ENCODE measurements at regions not wholly inside any gene's neighbourhood (a gene's known extent, or its start where the extent isn't known, plus 50 kb on each side); places are given as distances from the start of the nearest gene placed in this dataset.

- no peak for DNase-seq (ENCODE audit: low read depth)
Measured at GRCh38 chr10:130745821-130746220, 565.7 kb downstream of the TCERG1L start.

GRCh38 chr10:130746311-130746710 is 565.2 kb downstream of the TCERG1L start:
- no peak for DNase-seq (ENCODE audit: low read depth)

GRCh38 chr10:130747356-130747755 is 564.2 kb downstream of the TCERG1L start:
- no peak for DNase-seq (ENCODE audit: low read depth)

GRCh38 chr10:130747946-130748345 is 563.6 kb downstream of the TCERG1L start:
- no peak for DNase-seq (ENCODE audit: low read depth)

GRCh38 chr10:130748409-130749057 is 563.0 kb downstream of the TCERG1L start:
- no peak for DNase-seq (ENCODE audit: low read depth)

DNA sequence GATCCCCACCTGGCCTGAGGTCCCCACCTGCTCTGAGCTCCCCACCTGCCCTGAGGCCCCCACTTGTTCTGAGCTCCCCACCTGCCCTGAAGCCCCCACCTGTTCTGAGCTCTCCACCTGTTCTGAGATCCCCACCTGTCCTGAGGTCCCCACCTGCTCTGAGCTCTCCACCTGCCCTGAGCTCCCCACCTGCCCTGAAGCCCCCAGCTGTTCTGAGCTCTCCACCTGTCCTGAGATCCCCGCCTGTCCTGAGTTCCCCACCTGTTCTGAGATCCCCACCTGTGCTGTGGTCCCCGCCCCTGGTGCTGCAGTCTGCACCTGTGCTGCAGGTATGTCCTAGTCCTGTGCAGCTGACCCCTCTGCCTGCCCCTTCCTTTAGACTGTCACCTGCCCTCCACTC is 561.6 kb downstream of the TCERG1L start:
- no peak for DNase-seq (ENCODE audit: low read depth)

DNA sequence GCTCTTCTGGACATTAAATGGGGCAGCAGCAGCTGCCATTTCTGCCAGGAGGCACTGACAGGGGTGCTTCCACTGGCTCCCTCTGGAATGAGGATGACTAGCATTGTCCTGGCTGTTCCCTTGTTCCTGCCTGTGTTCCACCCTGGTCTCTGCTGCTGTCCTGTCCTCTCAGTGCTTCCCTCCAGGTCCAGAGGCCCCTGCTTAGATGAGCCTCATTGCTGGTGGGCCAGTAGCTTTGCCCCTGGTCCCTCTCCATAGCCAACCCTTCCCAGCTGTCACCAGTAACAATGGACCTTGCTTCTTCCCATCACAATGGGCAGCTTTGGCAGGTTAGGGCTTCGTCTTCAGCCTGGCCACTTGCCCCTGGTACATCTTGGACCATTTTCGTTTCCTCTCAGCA is 561.1 kb downstream of the TCERG1L start:
- no peak for DNase-seq (ENCODE audit: low read depth)

- no peak for DNase-seq (ENCODE audit: low read depth)
Measured at GRCh38 chr10:130751106-130751840, 560.2 kb downstream of the TCERG1L start.

DNA sequence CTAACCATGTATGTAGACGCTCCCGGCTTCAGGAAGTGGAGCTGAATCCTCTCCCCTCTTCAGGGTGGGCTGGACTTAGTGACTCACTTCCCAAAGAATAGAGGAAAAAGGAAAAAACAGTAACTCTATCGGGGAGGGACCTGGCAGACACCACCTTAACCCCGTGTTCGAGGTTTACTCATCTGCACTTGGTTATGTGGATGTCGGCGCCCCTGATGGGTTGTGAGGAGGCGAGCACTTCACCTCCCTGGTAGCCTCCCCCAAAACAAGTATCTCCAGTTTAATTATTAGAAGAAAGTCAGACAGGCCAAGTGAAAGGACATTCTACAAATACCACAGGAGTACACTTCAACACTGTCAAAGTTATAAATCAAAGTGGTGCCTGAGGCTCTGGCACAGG is 559.7 kb downstream of the TCERG1L start:
- DNase-seq (ENCODE audit: low read depth): no peak

DNA sequence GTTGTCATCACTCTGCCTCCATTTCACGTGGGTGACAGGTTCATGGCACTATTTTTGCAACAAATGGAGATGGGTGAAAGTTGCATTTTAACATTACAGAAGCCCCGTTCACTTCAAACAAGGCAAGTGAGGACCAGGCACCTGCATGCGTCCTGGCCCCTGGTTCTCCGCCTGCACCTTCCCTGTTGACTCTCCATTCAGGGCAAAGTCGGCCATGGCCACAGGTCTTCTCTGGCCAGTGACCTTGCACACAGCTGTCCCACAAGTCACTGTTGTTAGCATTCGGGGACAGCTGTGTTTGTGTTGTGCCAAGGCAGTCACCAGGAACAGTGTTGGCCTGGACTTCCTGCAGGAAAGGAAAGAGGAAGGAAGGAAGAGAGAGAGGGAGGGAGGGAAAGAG is 554.9 kb downstream of the TCERG1L start:
- no peak for DNase-seq (ENCODE audit: low read depth)

DNA sequence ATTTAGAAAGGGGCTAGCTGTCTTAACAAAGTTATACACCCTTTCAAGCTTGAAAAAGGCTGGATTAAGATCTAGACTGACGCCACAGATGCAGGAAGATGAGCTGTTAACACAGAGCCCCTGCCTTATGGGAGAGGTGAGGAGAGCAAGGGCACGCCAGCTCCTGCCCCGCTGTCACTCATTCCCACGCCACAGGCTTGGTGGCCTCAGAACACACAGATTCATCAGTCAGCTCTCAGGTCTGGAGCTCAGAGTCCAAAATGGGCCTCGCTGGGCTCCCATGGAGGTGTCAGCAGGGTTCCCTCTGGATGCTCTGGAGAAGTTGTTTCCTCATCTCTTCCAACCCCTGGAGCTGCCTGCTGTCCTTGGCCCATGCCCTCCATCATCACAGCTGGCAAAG is 554.2 kb downstream of the TCERG1L start:
- no peak for DNase-seq (ENCODE audit: low read depth)

GRCh38 chr10:130757821-130758489 is 553.6 kb downstream of the TCERG1L start:
- DNase-seq (ENCODE audit: low read depth): no peak

GRCh38 chr10:130758529-130758928 is 553.0 kb downstream of the TCERG1L start:
- DNase-seq (ENCODE audit: low read depth): no peak

DNA sequence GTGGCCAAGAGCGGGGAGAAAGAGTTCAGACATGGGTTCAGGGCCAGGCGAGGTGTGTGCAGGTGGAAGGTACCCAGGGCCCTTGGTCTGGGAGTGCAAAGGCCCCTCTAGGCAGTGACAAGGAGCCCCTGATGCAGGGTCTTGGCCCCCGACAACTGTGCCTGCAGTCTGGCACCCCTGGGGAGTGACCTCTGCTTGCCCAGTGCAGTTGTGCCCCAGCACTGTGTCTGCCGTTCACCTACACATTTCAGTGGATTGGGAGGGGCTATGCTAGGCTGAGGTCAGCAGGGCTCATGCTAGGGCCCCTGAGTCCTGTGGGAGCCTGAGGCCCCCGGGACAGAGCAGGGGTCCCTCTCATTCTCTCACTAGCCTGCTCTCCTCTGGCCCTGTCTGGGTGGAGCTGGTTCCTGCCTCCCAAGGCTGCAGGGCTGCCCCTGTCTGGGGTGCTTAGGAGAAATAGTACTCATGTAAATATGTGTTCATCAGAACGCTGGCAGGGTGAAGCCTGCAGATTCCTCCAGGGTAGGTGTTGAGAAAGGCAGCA is 550.4 kb downstream of the TCERG1L start:
- DNase-seq (ENCODE audit: low read depth): no peak

GRCh38 chr10:130761788-130762301 is 549.7 kb downstream of the TCERG1L start:
- no peak for DNase-seq (ENCODE audit: low read depth)

GRCh38 chr10:130762491-130762890 is 549.0 kb downstream of the TCERG1L start:
- DNase-seq (ENCODE audit: low read depth): no peak

DNA sequence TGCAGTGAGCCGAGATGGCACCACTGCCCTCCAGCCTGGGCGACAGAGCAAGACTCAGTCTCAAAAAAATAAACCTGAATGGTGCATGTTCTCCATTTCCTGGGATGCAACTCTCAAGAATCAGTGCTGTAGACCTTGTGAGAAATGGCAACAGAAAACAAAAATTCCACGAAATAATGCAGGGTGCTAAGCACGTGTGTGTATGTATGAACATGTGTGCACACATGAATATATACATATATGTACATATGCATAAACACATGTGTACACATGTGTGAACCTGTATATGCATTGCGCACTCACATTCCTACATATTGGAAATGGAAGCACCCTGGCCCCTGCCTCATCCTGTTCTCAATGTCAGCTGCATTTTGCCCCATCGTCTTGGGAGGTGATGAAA is 548.5 kb downstream of the TCERG1L start:
- DNase-seq (ENCODE audit: low read depth): no peak

DNA sequence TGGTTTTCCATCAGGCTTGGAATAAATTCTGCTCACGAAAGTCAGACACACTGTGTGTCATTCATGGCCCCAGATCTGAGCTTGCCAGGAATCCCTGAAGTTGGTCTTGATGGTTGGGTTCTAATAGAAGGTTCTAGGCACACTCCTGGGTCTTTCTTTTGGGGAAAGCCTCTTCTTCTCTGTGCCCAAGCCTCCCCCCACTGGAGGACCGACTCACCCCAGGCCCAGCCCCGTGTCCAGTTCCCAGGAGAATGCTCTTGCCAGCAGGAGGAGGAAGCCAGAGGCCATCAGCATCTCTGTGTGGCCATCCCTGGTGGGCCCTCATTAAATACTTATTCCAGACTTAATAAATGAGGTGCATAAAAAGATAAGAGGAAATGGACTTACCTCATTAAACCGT is 548.0 kb downstream of the TCERG1L start:
- no peak for DNase-seq (ENCODE audit: low read depth)

DNA sequence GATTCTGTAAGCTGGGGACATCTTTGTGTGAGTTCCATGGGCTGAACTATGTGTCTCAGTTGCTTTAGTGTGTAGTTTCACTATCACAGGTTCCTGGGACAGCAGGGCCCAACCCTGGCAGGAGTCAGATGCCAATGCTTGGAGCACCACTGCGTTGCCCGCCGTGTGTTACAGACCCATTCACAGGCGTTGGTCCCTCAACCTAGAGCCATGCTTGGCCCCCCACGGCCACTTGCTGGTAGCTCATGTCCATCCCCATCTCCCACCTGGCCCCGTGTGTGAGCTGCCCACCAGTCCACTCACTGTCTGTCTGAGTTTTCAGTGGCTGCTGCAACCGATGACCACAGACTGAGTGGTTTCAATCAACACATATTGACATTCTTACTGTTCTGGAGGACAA is 546.9 kb downstream of the TCERG1L start:
- DNase-seq (ENCODE audit: low read depth): no peak

DNA sequence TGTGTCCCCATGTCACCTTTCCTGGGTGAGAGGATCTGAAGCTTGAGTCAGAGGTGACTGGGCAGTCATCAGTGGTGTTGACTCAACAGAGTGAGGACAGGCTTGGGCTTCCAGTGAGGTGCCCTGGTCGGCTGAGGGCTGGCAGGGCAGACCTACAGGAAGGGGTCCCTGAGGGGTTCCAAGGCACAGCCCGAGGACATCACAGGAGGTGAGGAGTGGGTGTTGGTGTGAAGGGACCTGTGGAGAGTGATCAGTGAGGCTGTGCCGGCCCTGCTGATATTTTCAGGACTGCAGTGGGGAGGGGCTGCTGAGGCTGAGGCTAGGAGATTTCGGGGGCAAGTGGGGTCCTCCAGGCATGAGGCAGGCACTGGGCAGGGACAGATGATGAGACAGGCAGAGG is 545.5 kb downstream of the TCERG1L start:
- no peak for DNase-seq (ENCODE audit: low read depth)

DNA sequence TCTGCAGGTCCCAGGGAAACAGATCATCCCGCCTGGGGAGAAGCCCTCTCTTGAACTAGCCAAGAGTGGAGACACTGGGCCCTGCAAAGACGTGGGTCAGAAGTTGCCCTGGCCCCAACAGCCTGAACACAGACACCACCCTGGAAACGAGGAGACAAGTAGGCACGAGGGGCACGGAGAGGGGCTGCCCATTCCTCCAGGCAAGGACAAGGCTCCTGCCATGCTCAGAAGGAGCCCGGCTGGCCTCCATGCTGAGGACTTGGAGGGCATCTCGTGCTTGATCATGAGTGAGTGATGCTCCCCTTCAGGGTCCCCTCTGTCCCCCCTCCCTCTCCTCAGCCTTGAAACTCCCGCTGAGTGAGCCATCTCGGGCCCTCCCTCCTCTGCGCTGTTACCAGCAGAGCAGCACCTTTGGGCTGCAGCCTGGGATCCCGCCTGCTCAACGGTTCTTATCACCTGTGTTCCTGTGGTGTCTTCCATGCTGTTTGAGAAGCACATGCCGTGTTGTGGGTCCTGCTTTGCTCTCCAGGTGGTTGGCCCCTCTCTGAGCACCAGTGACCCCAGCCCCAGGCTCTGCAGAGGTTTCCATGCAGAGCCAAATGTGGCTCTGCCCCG is 544.3 kb downstream of the TCERG1L start:
- DNase-seq (ENCODE audit: low read depth): no peak
